ENCODE measurements at regions not wholly inside any gene's neighbourhood (a gene's known extent, or its start where the extent isn't known, plus 50 kb on each side); places are given as distances from the start of the nearest gene placed in this dataset.

GRCh38 chr2:34480366-34480765, 881.3 kb upstream of the FAM98A start:
- TF ChIP-seq, protein P1, sequence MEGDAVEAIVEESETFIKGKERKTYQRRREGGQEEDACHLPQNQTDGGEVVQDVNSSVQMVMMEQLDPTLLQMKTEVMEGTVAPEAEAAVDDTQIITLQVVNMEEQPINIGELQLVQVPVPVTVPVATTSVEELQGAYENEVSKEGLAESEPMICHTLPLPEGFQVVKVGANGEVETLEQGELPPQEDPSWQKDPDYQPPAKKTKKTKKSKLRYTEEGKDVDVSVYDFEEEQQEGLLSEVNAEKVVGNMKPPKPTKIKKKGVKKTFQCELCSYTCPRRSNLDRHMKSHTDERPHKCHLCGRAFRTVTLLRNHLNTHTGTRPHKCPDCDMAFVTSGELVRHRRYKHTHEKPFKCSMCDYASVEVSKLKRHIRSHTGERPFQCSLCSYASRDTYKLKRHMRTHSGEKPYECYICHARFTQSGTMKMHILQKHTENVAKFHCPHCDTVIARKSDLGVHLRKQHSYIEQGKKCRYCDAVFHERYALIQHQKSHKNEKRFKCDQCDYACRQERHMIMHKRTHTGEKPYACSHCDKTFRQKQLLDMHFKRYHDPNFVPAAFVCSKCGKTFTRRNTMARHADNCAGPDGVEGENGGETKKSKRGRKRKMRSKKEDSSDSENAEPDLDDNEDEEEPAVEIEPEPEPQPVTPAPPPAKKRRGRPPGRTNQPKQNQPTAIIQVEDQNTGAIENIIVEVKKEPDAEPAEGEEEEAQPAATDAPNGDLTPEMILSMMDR (conservative IDR thresholded peaks at IDR 0.05; ENCODE audit: low read length), result no peak
- TF ChIP-seq EZH2phosphoT487 (IDR thresholded peaks at IDR 0.05; ENCODE audit: borderline replicate concordance), result no peak
